HG03060 (cell line): ENCODE measurements at regions not wholly inside any gene's neighbourhood (a gene's known extent, or its start where the extent isn't known, plus 50 kb on each side); places are given as distances from the start of the nearest gene placed in this dataset.
"Not testable (repeated sequence)": the region's sequence is repeated elsewhere in the genome, so short reads cannot be mapped to it uniquely, and the experiment has no call there.

Experiments
- ATAC-seq: cut with Tn5 transposase; IDR thresholded peaks from one replicate; pipeline ENCODE4 v1.9.1; 2021; ENCODE audit warnings: low read depth, moderate number of reproducible peaks; ENCODE audit not compliant: unreplicated experiment

GRCh38 chr5:51651889-51652288 is 268.6 kb downstream of the ISL1 start:
- no peak for ATAC-seq

- no peak for ATAC-seq
Measured at GRCh38 chr5:51652980-51653379, 269.7 kb downstream of the ISL1 start.

- ATAC-seq: no peak
Measured at GRCh38 chr5:51657340-51658240, 274.3 kb downstream of the ISL1 start.

- no peak for ATAC-seq
Measured at GRCh38 chr5:51661646-51662265, 278.5 kb downstream of the ISL1 start.

- ATAC-seq: no peak
Measured at GRCh38 chr5:51664491-51665250, 281.4 kb downstream of the ISL1 start.

GRCh38 chr5:51665251-51665593 is 282.0 kb downstream of the ISL1 start:
- no peak for ATAC-seq

- ATAC-seq: no peak
Measured at GRCh38 chr5:51669095-51669494, 285.8 kb downstream of the ISL1 start.

GRCh38 chr5:51678330-51678729 is 295.1 kb downstream of the ISL1 start:
- no peak for ATAC-seq

- ATAC-seq: no peak
Measured at GRCh38 chr5:51679286-51679685, 296.0 kb downstream of the ISL1 start.

- ATAC-seq: no peak
Measured at GRCh38 chr5:51684794-51685355, 301.6 kb downstream of the ISL1 start.

- no peak for ATAC-seq
Measured at GRCh38 chr5:51685419-51685818, 302.2 kb downstream of the ISL1 start.

- no peak for ATAC-seq
Measured at GRCh38 chr5:51686622-51687021, 303.4 kb downstream of the ISL1 start.

GRCh38 chr5:51691538-51692079 is 308.4 kb downstream of the ISL1 start:
- ATAC-seq: no peak

- ATAC-seq: no peak
Measured at GRCh38 chr5:51694826-51695225, 311.6 kb downstream of the ISL1 start.

GRCh38 chr5:51696122-51696521 is 312.9 kb downstream of the ISL1 start:
- ATAC-seq: no peak

GRCh38 chr5:51702046-51702445 is 318.8 kb downstream of the ISL1 start:
- not testable (repeated sequence) for ATAC-seq

GRCh38 chr5:51712201-51712600 is 329.0 kb downstream of the ISL1 start:
- ATAC-seq: no peak

GRCh38 chr5:51715445-51715844 is 332.2 kb downstream of the ISL1 start:
- not testable (repeated sequence) for ATAC-seq

GRCh38 chr5:51731421-51732029 is 348.3 kb downstream of the ISL1 start:
- ATAC-seq: no peak

- no peak for ATAC-seq
Measured at GRCh38 chr5:51732304-51732703, 349.1 kb downstream of the ISL1 start.
